MM.1S (cell line): ENCODE measurements at regions not wholly inside any gene's neighbourhood (a gene's known extent, or its start where the extent isn't known, plus 50 kb on each side); places are given as distances from the start of the nearest gene placed in this dataset.

Experiments used
- DNase-seq: peaks from one replicate; pipeline ENCODE4 v3.0.0-alpha.2; 2015
- H2AFZ ChIP-seq: fragments of 300-600 bp; sonication (generic); 2 replicates; pipeline ENCODE4 v1.6.0; 2016; ENCODE audit warnings: antibody characterized with exemption, low read length
- H3F3A ChIP-seq: fragments of 300-600 bp; sonication (generic); 2 replicates; pipeline ENCODE4 v1.6.1; 2016; ENCODE audit warnings: mild to moderate bottlenecking, antibody characterized with exemption, low read length, moderate library complexity, mixed read lengths; ENCODE audit not compliant: insufficient read depth
- H3K27ac ChIP-seq: fragments of 300-600 bp; sonication (generic); 2 replicates; pipeline ENCODE4 v1.5.1; 2016; ENCODE audit warnings: mild to moderate bottlenecking, low read length
- H3K27me3 ChIP-seq: fragments of 300-600 bp; sonication (generic); replicated peaks from 2 replicates; pipeline ENCODE4 v1.6.0; 2016; ENCODE audit warnings: low read length; ENCODE audit not compliant: insufficient read depth
- H3K36me3 ChIP-seq: fragments of 300-600 bp; sonication (generic); replicated peaks from 2 replicates; pipeline ENCODE4 v1.6.1; 2016; ENCODE audit warnings: mild to moderate bottlenecking, low read length, mixed read lengths; ENCODE audit not compliant: insufficient read depth
- H3K4me1 ChIP-seq: fragments of 300-600 bp; sonication (generic); 2 replicates; pipeline ENCODE4 v1.6.1; 2016; ENCODE audit warnings: low read length, mixed read lengths
- H3K4me2 ChIP-seq: fragments of 300-600 bp; sonication (generic); 2 replicates; pipeline ENCODE4 v1.6.0; 2016; ENCODE audit warnings: low read depth, low read length
- H3K4me3 ChIP-seq: fragments of 300-600 bp; sonication (generic); 2 replicates; pipeline ENCODE4 v1.5.1; 2016; ENCODE audit warnings: low read length, mixed read lengths
- H3K79me2 ChIP-seq: fragments of 300-600 bp; sonication (generic); 2 replicates; pipeline ENCODE4 v1.6.1; 2016; ENCODE audit warnings: mixed run types, low read length, mixed read lengths
- H3K9ac ChIP-seq: fragments of 300-600 bp; sonication (generic); 2 replicates; pipeline ENCODE4 v1.6.1; 2016; ENCODE audit warnings: low read length, mixed read lengths
- H3K9me2 ChIP-seq: fragments of 300-600 bp; sonication (generic); replicated peaks from 2 replicates; pipeline ENCODE4 v1.6.1; 2016; ENCODE audit warnings: mild to moderate bottlenecking, low read length, mixed read lengths; ENCODE audit not compliant: insufficient read depth
- H3K9me3 ChIP-seq: fragments of 300-600 bp; sonication (generic); replicated peaks from 2 replicates; pipeline ENCODE4 v1.6.1; 2016; ENCODE audit warnings: mild to moderate bottlenecking, low read length, mixed read lengths; ENCODE audit not compliant: insufficient read depth
- H4K20me1 ChIP-seq: fragments of 300-600 bp; sonication (generic); 2 replicates; pipeline ENCODE4 v1.6.1; 2016; ENCODE audit warnings: mild to moderate bottlenecking, low read length, moderate library complexity, mixed read lengths; ENCODE audit not compliant: insufficient read depth
- CTCF ChIP-seq: fragments of 300-600 bp; sonication (generic); IDR thresholded peaks from 2 replicates; pipeline ENCODE4 v1.5.1; 2016; ENCODE audit warnings: antibody characterized with exemption, low read length, mixed read lengths
- EZH2 ChIP-seq: fragments of 300-600 bp; sonication (generic); optimal IDR thresholded peaks from 2 replicates; pipeline ENCODE3; 2017; ENCODE audit warnings: low read depth, mild to moderate bottlenecking, antibody characterized with exemption, low read length, mixed read lengths
- EZH2phosphoT487 ChIP-seq: fragments of 300-600 bp; sonication (generic); IDR thresholded peaks from 2 replicates; pipeline ENCODE4 v1.6.1; 2018; ENCODE audit warnings: antibody characterized with exemption, low read length

GRCh38 chr12:9334041-9334692 is 126.0 kb upstream of the PZP start:
- Histone ChIP-seq H4K20me1 (no peaks in the 10 kb centered on the region), H3F3A (no peaks in the 10 kb centered on the region), H3K9me2 (no peaks in the 10 kb centered on the region), H3K79me2 (no peaks in the 10 kb centered on the region), H3K27ac (no peak overlapping the region), H3K9me3 (no peaks in the 10 kb centered on the region), H3K36me3 (no peaks in the 10 kb centered on the region), H3K9ac (no peak overlapping the region), H3K4me3 (no peak overlapping the region), H3K4me1 (peaks cover 4% of the 10 kb centered on the region; the same call in 1 of the 2 replicates), H2AFZ (no peak overlapping the region), H3K4me2 (no peak overlapping the region), H3K27me3 (no peaks in the 10 kb centered on the region)
- DNase-seq, result no peak
- no peak for TF ChIP-seq EZH2phosphoT487
- TF ChIP-seq CTCF, result no peak
- TF ChIP-seq EZH2, result no peak

- Histone ChIP-seq H4K20me1 (no peaks in the 10 kb centered on the region), H3K27ac (no peak overlapping the region), H3K9ac (no peak overlapping the region), H3K27me3 (no peaks in the 10 kb centered on the region), H3K9me3 (no peaks in the 10 kb centered on the region), H3K79me2 (no peaks in the 10 kb centered on the region), H3F3A (no peaks in the 10 kb centered on the region), H3K4me1 (peaks cover 4% of the 10 kb centered on the region; the same call in 1 of the 2 replicates), H3K9me2 (no peaks in the 10 kb centered on the region), H3K4me3 (no peak overlapping the region), H3K36me3 (no peaks in the 10 kb centered on the region), H2AFZ (no peak overlapping the region), H3K4me2 (no peak overlapping the region)
- no peak for TF ChIP-seq EZH2phosphoT487
- no peak for TF ChIP-seq EZH2
- no peak for TF ChIP-seq CTCF
- DNase-seq, result no peak
These were observed 125.0 kb upstream of the PZP start for GRCh38 chr12:9333161-9333560.

GRCh38 chr12:9332564-9332963 is 124.4 kb upstream of the PZP start:
- Histone ChIP-seq H3K27ac (no peak overlapping the region), H3K27me3 (no peaks in the 10 kb centered on the region), H4K20me1 (no peaks in the 10 kb centered on the region), H3K9me3 (no peaks in the 10 kb centered on the region), H3K4me2 (no peak overlapping the region), H3K9me2 (no peaks in the 10 kb centered on the region), H3K36me3 (no peaks in the 10 kb centered on the region), H3F3A (no peaks in the 10 kb centered on the region), H3K4me1 (peaks cover 4% of the 10 kb centered on the region; the same call in 1 of the 2 replicates), H3K4me3 (no peak overlapping the region), H3K9ac (no peak overlapping the region), H2AFZ (no peak overlapping the region), H3K79me2 (no peaks in the 10 kb centered on the region)
- DNase-seq, result no peak
- TF ChIP-seq EZH2, result no peak
- no peak for TF ChIP-seq CTCF
- TF ChIP-seq EZH2phosphoT487, result no peak
